WTC11 (cell line): ENCODE measurements at regions not wholly inside any gene's neighbourhood (a gene's known extent, or its start where the extent isn't known, plus 50 kb on each side); places are given as distances from the start of the nearest gene placed in this dataset.

Experiments used
- ATAC-seq: fragments of 200-7000 bp; cut with Tn5 transposase; 2 replicates; pipeline ENCODE4 v1.10.0; 2021; ENCODE audit warnings: mild to moderate bottlenecking, moderate library complexity
- CTCF ChIA-PET: fragments of 300-600 bp; sonication (Branson Sonifier 250); formaldehyde crosslinking; loops from one replicate; lab custom pipeline; 2021; ENCODE audit warnings: antibody characterized with exemption; lab: Charles Lee
- POLR2A ChIA-PET: fragments of 350-600 bp; sonication (Branson Sonifier 250); formaldehyde crosslinking; loops from one replicate; lab custom pipeline; 2021; ENCODE audit warnings: antibody characterized with exemption; lab: Charles Lee
- DNase-seq: peaks from one replicate; pipeline ENCODE4 v3.0.0; 2021; ENCODE audit warnings: low spot score
- H3K27ac Mint-ChIP-seq: 2 replicates; pipeline ENCODE4 v1.8.0; 2021; ENCODE audit warnings: mixed read lengths
- H3K27me3 Mint-ChIP-seq: 2 replicates; pipeline ENCODE4 v1.8.0; 2021; ENCODE audit warnings: low read depth, mild to moderate bottlenecking, moderate library complexity, mixed read lengths
- H3K36me3 Mint-ChIP-seq: 2 replicates; pipeline ENCODE4 v1.8.0; 2021; ENCODE audit warnings: mixed read lengths
- H3K4me1 Mint-ChIP-seq: 2 replicates; pipeline ENCODE4 v1.8.0; 2022; ENCODE audit warnings: mixed read lengths
- H3K4me3 Mint-ChIP-seq: 2 replicates; pipeline ENCODE4 v1.8.0; 2021; ENCODE audit warnings: mild to moderate bottlenecking, moderate library complexity, mixed read lengths
- H3K9me3 Mint-ChIP-seq: 2 replicates; pipeline ENCODE4 v1.8.0; 2021; ENCODE audit warnings: mixed read lengths
- EMX1 ChIP-seq: fragments of 250-450 bp; sonication (Bioruptor Pico); IDR thresholded peaks from 2 replicates; pipeline ENCODE4 v1.8.0; 2021; ENCODE audit warnings: mild to moderate bottlenecking
- ERG ChIP-seq: fragments of 250-450 bp; sonication (Bioruptor Pico); IDR thresholded peaks from 2 replicates; pipeline ENCODE4 v1.8.0; 2021; ENCODE audit warnings: mild to moderate bottlenecking
- GRHL2 ChIP-seq: fragments of 250-450 bp; sonication (Bioruptor Pico); IDR thresholded peaks from 2 replicates; pipeline ENCODE4 v1.8.0; 2022; ENCODE audit warnings: mild to moderate bottlenecking, moderate library complexity; ENCODE audit not compliant: insufficient replicate concordance, severe bottlenecking
- GTF2I ChIP-seq: fragments of 250-450 bp; sonication (Bioruptor Pico); conservative IDR thresholded peaks from 2 replicates; pipeline ENCODE4 v1.4.0; 2021; ENCODE audit warnings: mild to moderate bottlenecking
- HMGXB4 ChIP-seq: sonication (generic); formaldehyde crosslinking; IDR thresholded peaks from 2 replicates; pipeline ENCODE4 v1.8.1; 2023; ENCODE audit warnings: mild to moderate bottlenecking, moderate library complexity, missing genetic modification reagents
- IRF2 ChIP-seq: sonication (generic); formaldehyde crosslinking; IDR thresholded peaks from 2 replicates; pipeline ENCODE4 v1.8.0; 2022; ENCODE audit warnings: low read depth, missing genetic modification reagents, borderline replicate concordance
- JUN ChIP-seq: sonication (generic); formaldehyde crosslinking; IDR thresholded peaks from 2 replicates; pipeline ENCODE4 v1.8.0; 2023; ENCODE audit warnings: mild to moderate bottlenecking, missing genetic modification reagents
- NFE2L1 ChIP-seq: sonication (generic); formaldehyde crosslinking; IDR thresholded peaks from 2 replicates; pipeline ENCODE4 v1.8.1; 2023; ENCODE audit warnings: missing genetic modification reagents
- OVOL2 ChIP-seq: fragments of 250-450 bp; sonication (Bioruptor Pico); IDR thresholded peaks from 2 replicates; pipeline ENCODE4 v1.9.0; 2021; ENCODE audit warnings: mild to moderate bottlenecking, borderline replicate concordance
- RELA ChIP-seq: sonication (generic); formaldehyde crosslinking; IDR thresholded peaks from 2 replicates; pipeline ENCODE4 v1.8.1; 2022; ENCODE audit warnings: missing genetic modification reagents, mild to moderate bottlenecking, borderline replicate concordance
- RORB ChIP-seq: fragments of 250-450 bp; sonication (Bioruptor Pico); IDR thresholded peaks from 2 replicates; pipeline ENCODE4 v1.9.0; 2021; ENCODE audit warnings: mild to moderate bottlenecking
- ZNF263 ChIP-seq: sonication (generic); formaldehyde crosslinking; IDR thresholded peaks from 2 replicates; pipeline ENCODE4 v1.8.1; 2022; ENCODE audit warnings: low read depth, mild to moderate bottlenecking, moderate library complexity, missing genetic modification reagents
- ZNF396 ChIP-seq: fragments of 250-450 bp; sonication (Bioruptor Pico); IDR thresholded peaks from 2 replicates; pipeline ENCODE4 v1.8.0; 2021; ENCODE audit warnings: mild to moderate bottlenecking, moderate library complexity, borderline replicate concordance
- ZNF416 ChIP-seq: fragments of 250-450 bp; sonication (Bioruptor Pico); IDR thresholded peaks from 2 replicates; pipeline ENCODE4 v1.9.0; 2021; ENCODE audit warnings: mild to moderate bottlenecking, inconsistent platforms
- ZNF425 ChIP-seq: fragments of 250-450 bp; sonication (Bioruptor Pico); conservative IDR thresholded peaks from 2 replicates; pipeline ENCODE4 v1.9.0; 2021; ENCODE audit warnings: mild to moderate bottlenecking
- TF ChIP-seq, protein P1 (sequence below): sonication (generic); formaldehyde crosslinking; IDR thresholded peaks from 2 replicates; pipeline ENCODE4 v1.8.0; 2022; ENCODE audit warnings: missing genetic modification reagents
- TF ChIP-seq, protein P2 (sequence below): sonication (generic); formaldehyde crosslinking; IDR thresholded peaks from 2 replicates; pipeline ENCODE4 v1.8.1; 2023; ENCODE audit warnings: mild to moderate bottlenecking, missing genetic modification reagents, moderate library complexity
- TF ChIP-seq, protein P3 (sequence below): fragments of 250-450 bp; sonication (Bioruptor Pico); IDR thresholded peaks from 2 replicates; pipeline ENCODE4 v1.9.0; 2021; ENCODE audit warnings: moderate library complexity, mild to moderate bottlenecking, inconsistent platforms, borderline replicate concordance
- TF ChIP-seq, protein P4 (sequence below): sonication (generic); formaldehyde crosslinking; conservative IDR thresholded peaks from 2 replicates; pipeline ENCODE4 v1.8.1; 2023; ENCODE audit warnings: mild to moderate bottlenecking, low read depth, missing genetic modification reagents, moderate library complexity

DNA sequence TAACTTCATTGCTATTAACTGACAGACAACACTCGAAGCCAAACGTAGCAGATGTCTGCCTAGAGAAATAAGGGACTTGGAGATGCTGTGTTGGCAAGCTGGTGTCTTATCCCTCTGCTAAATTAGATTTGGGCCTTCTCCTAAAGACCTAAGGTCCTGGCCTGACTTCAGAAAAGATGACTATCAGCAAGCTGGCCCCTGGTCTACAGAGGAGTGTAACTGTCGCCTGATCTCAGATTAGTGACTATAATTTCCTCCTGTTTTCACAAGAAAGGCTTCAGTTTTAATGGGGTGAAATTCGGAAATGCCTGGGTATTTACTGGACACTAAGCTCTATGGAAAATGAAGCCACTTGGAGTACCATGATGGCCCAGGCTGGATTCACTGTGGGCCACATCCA lies 53.1 kb upstream of the SLC7A14 start:
- CTCF ChIA-PET, result no interaction called here
- H3K9me3 Mint-ChIP-seq, result peaks cover 9% of the 10 kb centered on the region; the same call in 1 of the 2 replicates
- DNase-seq, result no peak
- POLR2A ChIA-PET, result no interaction called here
- H3K27ac Mint-ChIP-seq, result no peak overlapping the region
- no peak overlapping the region for H3K4me3 Mint-ChIP-seq
- no peaks in the 10 kb centered on the region for H3K36me3 Mint-ChIP-seq
- H3K27me3 Mint-ChIP-seq, result no peaks in the 10 kb centered on the region
- no peak for ATAC-seq
- H3K4me1 Mint-ChIP-seq, result peaks cover 9% of the 10 kb centered on the region
- TF ChIP-seq, protein P1, sequence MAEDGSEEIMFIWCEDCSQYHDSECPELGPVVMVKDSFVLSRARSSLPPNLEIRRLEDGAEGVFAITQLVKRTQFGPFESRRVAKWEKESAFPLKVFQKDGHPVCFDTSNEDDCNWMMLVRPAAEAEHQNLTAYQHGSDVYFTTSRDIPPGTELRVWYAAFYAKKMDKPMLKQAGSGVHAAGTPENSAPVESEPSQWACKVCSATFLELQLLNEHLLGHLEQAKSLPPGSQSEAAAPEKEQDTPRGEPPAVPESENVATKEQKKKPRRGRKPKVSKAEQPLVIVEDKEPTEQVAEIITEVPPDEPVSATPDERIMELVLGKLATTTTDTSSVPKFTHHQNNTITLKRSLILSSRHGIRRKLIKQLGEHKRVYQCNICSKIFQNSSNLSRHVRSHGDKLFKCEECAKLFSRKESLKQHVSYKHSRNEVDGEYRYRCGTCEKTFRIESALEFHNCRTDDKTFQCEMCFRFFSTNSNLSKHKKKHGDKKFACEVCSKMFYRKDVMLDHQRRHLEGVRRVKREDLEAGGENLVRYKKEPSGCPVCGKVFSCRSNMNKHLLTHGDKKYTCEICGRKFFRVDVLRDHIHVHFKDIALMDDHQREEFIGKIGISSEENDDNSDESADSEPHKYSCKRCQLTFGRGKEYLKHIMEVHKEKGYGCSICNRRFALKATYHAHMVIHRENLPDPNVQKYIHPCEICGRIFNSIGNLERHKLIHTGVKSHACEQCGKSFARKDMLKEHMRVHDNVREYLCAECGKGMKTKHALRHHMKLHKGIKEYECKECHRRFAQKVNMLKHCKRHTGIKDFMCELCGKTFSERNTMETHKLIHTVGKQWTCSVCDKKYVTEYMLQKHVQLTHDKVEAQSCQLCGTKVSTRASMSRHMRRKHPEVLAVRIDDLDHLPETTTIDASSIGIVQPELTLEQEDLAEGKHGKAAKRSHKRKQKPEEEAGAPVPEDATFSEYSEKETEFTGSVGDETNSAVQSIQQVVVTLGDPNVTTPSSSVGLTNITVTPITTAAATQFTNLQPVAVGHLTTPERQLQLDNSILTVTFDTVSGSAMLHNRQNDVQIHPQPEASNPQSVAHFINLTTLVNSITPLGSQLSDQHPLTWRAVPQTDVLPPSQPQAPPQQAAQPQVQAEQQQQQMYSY, result no peak
- TF ChIP-seq HMGXB4 (CRISPR knock-in tag) (no peak), OVOL2 (no peak)
- TF ChIP-seq, all 79 proteins: peak for 0

DNA sequence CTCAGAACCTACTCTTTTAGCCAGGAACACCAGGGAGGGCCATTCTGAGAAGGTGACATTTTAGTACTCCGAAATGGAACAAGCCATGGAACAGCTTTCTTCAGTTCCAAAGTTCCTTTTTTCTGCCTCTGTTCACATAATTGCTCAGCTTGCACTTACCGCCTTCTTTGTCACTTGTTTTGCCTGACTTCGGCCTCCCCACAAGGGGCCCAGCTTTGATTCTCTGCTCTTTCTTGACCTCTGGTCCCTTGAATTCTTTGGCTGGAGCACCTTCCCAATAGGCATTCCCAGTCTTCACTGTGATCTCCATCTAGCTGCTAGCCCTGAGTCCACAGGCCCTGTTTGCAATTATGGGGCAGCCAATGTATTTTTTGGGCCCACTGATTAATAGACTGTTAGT lies 51.4 kb upstream of the SLC7A14 start:
- DNase-seq (no peak), ATAC-seq (no peak)
- no peaks in the 10 kb centered on the region for H3K27me3 Mint-ChIP-seq
- no peak overlapping the region for H3K27ac Mint-ChIP-seq
- no peak overlapping the region for H3K4me3 Mint-ChIP-seq
- CTCF ChIA-PET, result interaction anchor here (1.9 kb wide), 1 partner anchor 172 kb away, joined by 5 read pairs; no protein-coding TSS in a partner anchor
- H3K9me3 Mint-ChIP-seq, result no peaks in the 10 kb centered on the region
- H3K36me3 Mint-ChIP-seq, result no peaks in the 10 kb centered on the region
- peaks cover 9% of the 10 kb centered on the region for H3K4me1 Mint-ChIP-seq
- POLR2A ChIA-PET, result no interaction called here
- no peak for TF ChIP-seq GTF2I (CRISPR knock-in tag)
- TF ChIP-seq, protein P2, sequence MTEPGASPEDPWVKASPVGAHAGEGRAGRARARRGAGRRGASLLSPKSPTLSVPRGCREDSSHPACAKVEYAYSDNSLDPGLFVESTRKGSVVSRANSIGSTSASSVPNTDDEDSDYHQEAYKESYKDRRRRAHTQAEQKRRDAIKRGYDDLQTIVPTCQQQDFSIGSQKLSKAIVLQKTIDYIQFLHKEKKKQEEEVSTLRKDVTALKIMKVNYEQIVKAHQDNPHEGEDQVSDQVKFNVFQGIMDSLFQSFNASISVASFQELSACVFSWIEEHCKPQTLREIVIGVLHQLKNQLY, result no peak
- TF ChIP-seq, protein P3, sequence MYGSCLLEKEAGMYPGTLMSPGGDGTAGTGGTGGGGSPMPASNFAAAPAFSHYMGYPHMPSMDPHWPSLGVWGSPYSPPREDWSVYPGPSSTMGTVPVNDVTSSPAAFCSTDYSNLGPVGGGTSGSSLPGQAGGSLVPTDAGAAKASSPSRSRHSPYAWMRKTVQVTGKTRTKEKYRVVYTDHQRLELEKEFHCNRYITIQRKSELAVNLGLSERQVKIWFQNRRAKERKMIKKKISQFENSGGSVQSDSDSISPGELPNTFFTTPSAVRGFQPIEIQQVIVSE (CRISPR knock-in tag), result no peak
- no peak for TF ChIP-seq ZNF396 (CRISPR knock-in tag)
- TF ChIP-seq ZNF263, result no peak
- TF ChIP-seq EMX1 (CRISPR knock-in tag), result no peak
- no peak for TF ChIP-seq HMGXB4 (CRISPR knock-in tag)
- TF ChIP-seq JUN, result no peak
- no peak for TF ChIP-seq GRHL2 (CRISPR knock-in tag)
- no peak for TF ChIP-seq NFE2L1 (CRISPR knock-in tag)
- no peak for TF ChIP-seq ZNF425 (CRISPR knock-in tag)
- no peak for TF ChIP-seq RORB (CRISPR knock-in tag)
- TF ChIP-seq RELA (CRISPR knock-in tag), result no peak
- TF ChIP-seq IRF2 (CRISPR knock-in tag), result no peak
- TF ChIP-seq, protein P4, sequence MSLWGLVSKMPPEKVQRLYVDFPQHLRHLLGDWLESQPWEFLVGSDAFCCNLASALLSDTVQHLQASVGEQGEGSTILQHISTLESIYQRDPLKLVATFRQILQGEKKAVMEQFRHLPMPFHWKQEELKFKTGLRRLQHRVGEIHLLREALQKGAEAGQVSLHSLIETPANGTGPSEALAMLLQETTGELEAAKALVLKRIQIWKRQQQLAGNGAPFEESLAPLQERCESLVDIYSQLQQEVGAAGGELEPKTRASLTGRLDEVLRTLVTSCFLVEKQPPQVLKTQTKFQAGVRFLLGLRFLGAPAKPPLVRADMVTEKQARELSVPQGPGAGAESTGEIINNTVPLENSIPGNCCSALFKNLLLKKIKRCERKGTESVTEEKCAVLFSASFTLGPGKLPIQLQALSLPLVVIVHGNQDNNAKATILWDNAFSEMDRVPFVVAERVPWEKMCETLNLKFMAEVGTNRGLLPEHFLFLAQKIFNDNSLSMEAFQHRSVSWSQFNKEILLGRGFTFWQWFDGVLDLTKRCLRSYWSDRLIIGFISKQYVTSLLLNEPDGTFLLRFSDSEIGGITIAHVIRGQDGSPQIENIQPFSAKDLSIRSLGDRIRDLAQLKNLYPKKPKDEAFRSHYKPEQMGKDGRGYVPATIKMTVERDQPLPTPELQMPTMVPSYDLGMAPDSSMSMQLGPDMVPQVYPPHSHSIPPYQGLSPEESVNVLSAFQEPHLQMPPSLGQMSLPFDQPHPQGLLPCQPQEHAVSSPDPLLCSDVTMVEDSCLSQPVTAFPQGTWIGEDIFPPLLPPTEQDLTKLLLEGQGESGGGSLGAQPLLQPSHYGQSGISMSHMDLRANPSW (CRISPR knock-in tag), result no peak
- TF ChIP-seq ERG (CRISPR knock-in tag), result no peak
- TF ChIP-seq ZNF416 (CRISPR knock-in tag), result no peak
